WTC11 (cell line): ENCODE measurements at regions not wholly inside any gene's neighbourhood (a gene's known extent, or its start where the extent isn't known, plus 50 kb on each side); places are given as distances from the start of the nearest gene placed in this dataset.

Experiments used
- ATAC-seq: fragments of 200-7000 bp; cut with Tn5 transposase; 2 replicates; pipeline ENCODE4 v1.10.0; 2021; ENCODE audit warnings: mild to moderate bottlenecking, moderate library complexity
- CTCF ChIA-PET: fragments of 300-600 bp; sonication (Branson Sonifier 250); formaldehyde crosslinking; loops from one replicate; lab custom pipeline; 2021; ENCODE audit warnings: antibody characterized with exemption; lab: Charles Lee
- POLR2A ChIA-PET: fragments of 350-600 bp; sonication (Branson Sonifier 250); formaldehyde crosslinking; loops from one replicate; lab custom pipeline; 2021; ENCODE audit warnings: antibody characterized with exemption; lab: Charles Lee
- DNase-seq: peaks from one replicate; pipeline ENCODE4 v3.0.0; 2021; ENCODE audit warnings: low spot score
- H3K27ac Mint-ChIP-seq: 2 replicates; pipeline ENCODE4 v1.8.0; 2021; ENCODE audit warnings: mixed read lengths
- H3K27me3 Mint-ChIP-seq: 2 replicates; pipeline ENCODE4 v1.8.0; 2021; ENCODE audit warnings: low read depth, mild to moderate bottlenecking, moderate library complexity, mixed read lengths
- H3K36me3 Mint-ChIP-seq: 2 replicates; pipeline ENCODE4 v1.8.0; 2021; ENCODE audit warnings: mixed read lengths
- H3K4me1 Mint-ChIP-seq: 2 replicates; pipeline ENCODE4 v1.8.0; 2022; ENCODE audit warnings: mixed read lengths
- H3K4me3 Mint-ChIP-seq: 2 replicates; pipeline ENCODE4 v1.8.0; 2021; ENCODE audit warnings: mild to moderate bottlenecking, moderate library complexity, mixed read lengths
- H3K9me3 Mint-ChIP-seq: 2 replicates; pipeline ENCODE4 v1.8.0; 2021; ENCODE audit warnings: mixed read lengths
- AFF4 ChIP-seq: sonication (generic); formaldehyde crosslinking; IDR thresholded peaks from 2 replicates; pipeline ENCODE4 v1.8.1; 2023; ENCODE audit warnings: mild to moderate bottlenecking, missing genetic modification reagents, borderline replicate concordance
- ARID4B ChIP-seq: sonication (generic); formaldehyde crosslinking; IDR thresholded peaks from 2 replicates; pipeline ENCODE4 v1.8.0; 2023; ENCODE audit warnings: missing genetic modification reagents, mild to moderate bottlenecking, borderline replicate concordance
- ATF6 ChIP-seq: sonication (generic); formaldehyde crosslinking; IDR thresholded peaks from 2 replicates; pipeline ENCODE4 v1.8.1; 2023; ENCODE audit warnings: mild to moderate bottlenecking, missing genetic modification reagents
- E2F5 ChIP-seq: sonication (generic); formaldehyde crosslinking; IDR thresholded peaks from 2 replicates; pipeline ENCODE4 v1.8.1; 2022; ENCODE audit warnings: mild to moderate bottlenecking, moderate library complexity, missing genetic modification reagents
- GTF2I ChIP-seq: fragments of 250-450 bp; sonication (Bioruptor Pico); conservative IDR thresholded peaks from 2 replicates; pipeline ENCODE4 v1.4.0; 2021; ENCODE audit warnings: mild to moderate bottlenecking
- NFYB ChIP-seq: sonication (generic); formaldehyde crosslinking; conservative IDR thresholded peaks from 2 replicates; pipeline ENCODE4 v1.8.0; 2022; ENCODE audit warnings: low read depth, missing genetic modification reagents
- PRDM15 ChIP-seq: sonication (generic); formaldehyde crosslinking; IDR thresholded peaks from 2 replicates; pipeline ENCODE4 v1.8.0; 2022; ENCODE audit warnings: missing genetic modification reagents
- SMAD4 ChIP-seq: sonication (generic); formaldehyde crosslinking; IDR thresholded peaks from 2 replicates; pipeline ENCODE4 v1.8.0; 2022; ENCODE audit warnings: mild to moderate bottlenecking, missing genetic modification reagents
- TCF7 ChIP-seq: sonication (generic); formaldehyde crosslinking; IDR thresholded peaks from 2 replicates; pipeline ENCODE4 v1.8.0; 2022; ENCODE audit warnings: mild to moderate bottlenecking, low read depth, missing genetic modification reagents, moderate library complexity
- TEAD1 ChIP-seq: sonication (generic); formaldehyde crosslinking; IDR thresholded peaks from 2 replicates; pipeline ENCODE4 v1.8.0; 2022; ENCODE audit warnings: mild to moderate bottlenecking, missing genetic modification reagents
- ZBTB43 ChIP-seq: sonication (generic); formaldehyde crosslinking; IDR thresholded peaks from 2 replicates; pipeline ENCODE4 v1.8.1; 2023; ENCODE audit warnings: mild to moderate bottlenecking, missing genetic modification reagents
- ZNF121 ChIP-seq: sonication (generic); formaldehyde crosslinking; IDR thresholded peaks from 2 replicates; pipeline ENCODE4 v1.8.0; 2023; ENCODE audit warnings: missing genetic modification reagents
- ZNF232 ChIP-seq: sonication (generic); formaldehyde crosslinking; IDR thresholded peaks from 2 replicates; pipeline ENCODE4 v1.8.0; 2022; ENCODE audit warnings: mild to moderate bottlenecking, missing genetic modification reagents
- ZSCAN18 ChIP-seq: fragments of 250-450 bp; sonication (Bioruptor Pico); IDR thresholded peaks from 2 replicates; pipeline ENCODE4 v2.1.2; 2022; ENCODE audit warnings: mild to moderate bottlenecking, moderate library complexity

GRCh38 chrX:45566456-45566855 is 365.8 kb upstream of the DIPK2B start (continued):
- no peak for TF ChIP-seq AFF4 (CRISPR knock-in tag)

GRCh38 chrX:45557387-45557786 is 356.7 kb upstream of the DIPK2B start:
- H3K9me3 Mint-ChIP-seq = peaks cover 4% of the 10 kb centered on the region; the same call in 1 of the 2 replicates
- H3K27ac Mint-ChIP-seq = no peak overlapping the region
- H3K27me3 Mint-ChIP-seq = no peaks in the 10 kb centered on the region
- POLR2A ChIA-PET = no interaction called here
- H3K36me3 Mint-ChIP-seq = no peaks in the 10 kb centered on the region
- TF ChIP-seq ZNF232 = no peak
- TF ChIP-seq, all 79 proteins: peak for 0
- CTCF ChIA-PET = no interaction called here
- Mint-ChIP-seq H3K4me3 (no peak overlapping the region), H3K4me1 (no peaks in the 10 kb centered on the region)
- ATAC-seq (no peak), DNase-seq (no peak)

- no peaks in the 10 kb centered on the region for H3K9me3 Mint-ChIP-seq
- no peak overlapping the region for H3K4me3 Mint-ChIP-seq
- CTCF ChIA-PET = no interaction called here
- POLR2A ChIA-PET = no interaction called here
- no peak for DNase-seq
- no peaks in the 10 kb centered on the region for H3K4me1 Mint-ChIP-seq
- no peak overlapping the region for H3K27ac Mint-ChIP-seq
- no peak for TF ChIP-seq ATF6 (CRISPR knock-in tag)
- no peak for TF ChIP-seq PRDM15
- TF ChIP-seq ZBTB43 (CRISPR knock-in tag) = no peak
- no peak for TF ChIP-seq ZNF232
- TF ChIP-seq GTF2I (CRISPR knock-in tag) = no peak
- no peak for TF ChIP-seq ZSCAN18 (CRISPR knock-in tag)
- TF ChIP-seq TCF7 (CRISPR knock-in tag) = no peak
- TF ChIP-seq E2F5 (CRISPR knock-in tag) = no peak
- TF ChIP-seq SMAD4 (CRISPR knock-in tag) = no peak
- TF ChIP-seq NFYB (CRISPR knock-in tag) = no peak
- no peak for TF ChIP-seq ZNF121 (CRISPR knock-in tag)
- TF ChIP-seq ARID4B (CRISPR knock-in tag) = no peak
- TF ChIP-seq TEAD1 (CRISPR knock-in tag) = no peak
- TF ChIP-seq, all 79 proteins: peak for 0
- H3K36me3 Mint-ChIP-seq = no peaks in the 10 kb centered on the region
- no peak for ATAC-seq
- H3K27me3 Mint-ChIP-seq = no peaks in the 10 kb centered on the region
Observed at GRCh38 chrX:45554736-45555135, 354.1 kb upstream of the DIPK2B start.
